ENCODE measurements at regions not wholly inside any gene's neighbourhood (a gene's known extent, or its start where the extent isn't known, plus 50 kb on each side); places are given as distances from the start of the nearest gene placed in this dataset.

- intact Hi-C loops (cut with micrococcal nuclease) = no loop called here
- BruUV-seq (replicated peaks) = no TSS peak
- ChIA-PET POLR2A (ENCODE audit: unreplicated experiment) (no interaction called here), CTCF (no interaction called here)
- Histone ChIP-seq H3K4me3 (ENCODE audit: low read length) (no peak overlapping the region), H3K79me2 (ENCODE audit: low read length) (no peaks in the 10 kb centered on the region), H3K9me3 (ENCODE audit: low read length) (no peaks in the 10 kb centered on the region), H3K4me2 (ENCODE audit: low read length) (no peak overlapping the region), H3K27me3 (ENCODE audit: low read length) (no peaks in the 10 kb centered on the region), H3K9ac (ENCODE audit: low read length) (no peak overlapping the region), H3K27ac (ENCODE audit: low read length) (no peak overlapping the region), H4K20me1 (ENCODE audit: low read length) (no peaks in the 10 kb centered on the region), H3K36me3 (ENCODE audit: low read depth, low read length) (no peaks in the 10 kb centered on the region), H2AFZ (ENCODE audit: low read length) (no peak overlapping the region), H3K9me2 (replicated peaks; ENCODE audit: low read length) (no peaks in the 10 kb centered on the region), H3F3A (ENCODE audit: low read length, unreplicated experiment) (no peaks in the 10 kb centered on the region), H3K4me1 (ENCODE audit: insufficient read depth, low read length) (no peaks in the 10 kb centered on the region)
- no peak for ATAC-seq
- TF ChIP-seq, protein P1, sequence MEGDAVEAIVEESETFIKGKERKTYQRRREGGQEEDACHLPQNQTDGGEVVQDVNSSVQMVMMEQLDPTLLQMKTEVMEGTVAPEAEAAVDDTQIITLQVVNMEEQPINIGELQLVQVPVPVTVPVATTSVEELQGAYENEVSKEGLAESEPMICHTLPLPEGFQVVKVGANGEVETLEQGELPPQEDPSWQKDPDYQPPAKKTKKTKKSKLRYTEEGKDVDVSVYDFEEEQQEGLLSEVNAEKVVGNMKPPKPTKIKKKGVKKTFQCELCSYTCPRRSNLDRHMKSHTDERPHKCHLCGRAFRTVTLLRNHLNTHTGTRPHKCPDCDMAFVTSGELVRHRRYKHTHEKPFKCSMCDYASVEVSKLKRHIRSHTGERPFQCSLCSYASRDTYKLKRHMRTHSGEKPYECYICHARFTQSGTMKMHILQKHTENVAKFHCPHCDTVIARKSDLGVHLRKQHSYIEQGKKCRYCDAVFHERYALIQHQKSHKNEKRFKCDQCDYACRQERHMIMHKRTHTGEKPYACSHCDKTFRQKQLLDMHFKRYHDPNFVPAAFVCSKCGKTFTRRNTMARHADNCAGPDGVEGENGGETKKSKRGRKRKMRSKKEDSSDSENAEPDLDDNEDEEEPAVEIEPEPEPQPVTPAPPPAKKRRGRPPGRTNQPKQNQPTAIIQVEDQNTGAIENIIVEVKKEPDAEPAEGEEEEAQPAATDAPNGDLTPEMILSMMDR (conservative IDR thresholded peaks at IDR 0.05; ENCODE audit: low read depth, low read length) = no peak
- no peak for TF ChIP-seq EZH2phosphoT487 (IDR thresholded peaks at IDR 0.05; ENCODE audit: borderline replicate concordance, low read length)
- TF ChIP-seq EZH2 (IDR thresholded peaks at IDR 0.05; ENCODE audit: low read length, unreplicated experiment) = no peak
- no peak for DNase-seq
Observed at GRCh38 chr11:96949464-96949863, 559.7 kb downstream of the JRKL start.

DNA sequence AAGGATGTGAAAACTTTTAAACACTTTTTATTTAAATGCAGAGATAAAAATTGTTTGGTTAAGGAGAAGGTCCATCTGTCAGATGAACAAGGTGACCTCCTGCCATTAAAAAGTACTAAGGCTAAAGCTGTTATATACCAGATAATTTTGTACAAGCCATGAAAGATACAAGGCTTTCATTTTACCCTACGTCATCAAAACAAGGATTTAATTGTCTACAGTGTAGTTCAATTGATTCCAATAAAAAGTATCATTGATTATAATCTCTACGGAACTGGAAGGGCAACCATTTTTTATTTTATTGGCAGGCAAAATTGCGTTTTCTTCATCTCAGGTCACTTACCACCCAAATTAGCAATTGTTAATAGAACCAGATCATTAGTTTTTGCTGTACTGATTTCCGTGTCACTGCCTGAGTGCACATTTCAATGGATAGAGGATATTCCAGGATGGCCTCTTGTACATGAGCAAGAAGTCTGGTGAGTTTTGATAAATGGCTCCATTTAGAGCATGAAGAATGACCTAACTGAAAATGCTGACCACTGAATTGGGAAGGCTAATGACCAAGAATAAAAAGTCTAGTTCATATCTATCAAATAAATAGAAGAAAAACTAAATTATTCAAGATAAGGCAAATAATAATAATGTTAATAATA, 564.9 kb downstream of the JRKL start:
- Histone ChIP-seq H3K9me2 (replicated peaks; ENCODE audit: low read length) (no peaks in the 10 kb centered on the region), H3K4me2 (ENCODE audit: low read length) (no peak overlapping the region), H3K4me1 (ENCODE audit: insufficient read depth, low read length) (no peaks in the 10 kb centered on the region), H2AFZ (ENCODE audit: low read length) (no peak overlapping the region), H3K9me3 (ENCODE audit: low read length) (no peaks in the 10 kb centered on the region), H3K27ac (ENCODE audit: low read length) (no peak overlapping the region), H3K79me2 (ENCODE audit: low read length) (no peaks in the 10 kb centered on the region), H4K20me1 (ENCODE audit: low read length) (no peaks in the 10 kb centered on the region), H3K9ac (ENCODE audit: low read length) (no peak overlapping the region), H3K4me3 (ENCODE audit: low read length) (no peak overlapping the region), H3K27me3 (ENCODE audit: low read length) (peaks cover 15% of the 10 kb centered on the region; the same call in 1 of the 2 replicates), H3F3A (ENCODE audit: low read length, unreplicated experiment) (no peaks in the 10 kb centered on the region), H3K36me3 (ENCODE audit: low read depth, low read length) (no peaks in the 10 kb centered on the region)
- ATAC-seq = no peak
- intact Hi-C loops (cut with micrococcal nuclease) = no loop called here
- BruUV-seq (replicated peaks) = no TSS peak
- DNase-seq = no peak
- CTCF ChIA-PET = no interaction called here
- TF ChIP-seq, protein P1 (conservative IDR thresholded peaks at IDR 0.05; ENCODE audit: low read depth, low read length) = no peak
- TF ChIP-seq EZH2phosphoT487 (IDR thresholded peaks at IDR 0.05; ENCODE audit: borderline replicate concordance, low read length) (no peak), EZH2 (IDR thresholded peaks at IDR 0.05; ENCODE audit: low read length, unreplicated experiment) (no peak)
- POLR2A ChIA-PET (ENCODE audit: unreplicated experiment) = no interaction called here

- intact Hi-C loops (cut with micrococcal nuclease) = no loop called here
- no peaks in the 10 kb centered on the region for H4K20me1 ChIP-seq (ENCODE audit: low read length)
- ATAC-seq (no peak), DNase-seq (no peak)
- no peaks in the 10 kb centered on the region for H3K79me2 ChIP-seq (ENCODE audit: low read length)
- H3F3A ChIP-seq (ENCODE audit: low read length, unreplicated experiment) = no peaks in the 10 kb centered on the region
- H3K4me3 ChIP-seq (ENCODE audit: low read length) = no peak overlapping the region
- H3K4me1 ChIP-seq (ENCODE audit: insufficient read depth, low read length) = no peaks in the 10 kb centered on the region
- no peaks in the 10 kb centered on the region for H3K9me2 ChIP-seq (replicated peaks; ENCODE audit: low read length)
- H3K9ac ChIP-seq (ENCODE audit: low read length) = no peak overlapping the region
- TF ChIP-seq EZH2 (IDR thresholded peaks at IDR 0.05; ENCODE audit: low read length, unreplicated experiment) = no peak
- TF ChIP-seq EZH2phosphoT487 (IDR thresholded peaks at IDR 0.05; ENCODE audit: borderline replicate concordance, low read length) = no peak
- TF ChIP-seq, protein P1 (conservative IDR thresholded peaks at IDR 0.05; ENCODE audit: low read depth, low read length) = no peak
- ChIA-PET POLR2A (ENCODE audit: unreplicated experiment) (no interaction called here), CTCF (no interaction called here)
- no peaks in the 10 kb centered on the region for H3K36me3 ChIP-seq (ENCODE audit: low read depth, low read length)
- H3K27me3 ChIP-seq (ENCODE audit: low read length) = peaks cover 28% of the 10 kb centered on the region; the same call in 1 of the 2 replicates
- no peak overlapping the region for H3K27ac ChIP-seq (ENCODE audit: low read length)
- H2AFZ ChIP-seq (ENCODE audit: low read length) = no peak overlapping the region
- no peaks in the 10 kb centered on the region for H3K9me3 ChIP-seq (ENCODE audit: low read length)
- no TSS peak for BruUV-seq (replicated peaks)
- H3K4me2 ChIP-seq (ENCODE audit: low read length) = no peak overlapping the region
Observed at GRCh38 chr11:96960476-96960875, 570.7 kb downstream of the JRKL start.
